Panc1 (cell line): ENCODE measurements at regions not wholly inside any gene's neighbourhood (a gene's known extent, or its start where the extent isn't known, plus 50 kb on each side); places are given as distances from the start of the nearest gene placed in this dataset.

Experiments
- CTCF ChIP-seq: fragments of 450-650 bp; IDR thresholded peaks from 2 replicates; pipeline ENCODE4 v1.5.1; 2017; ENCODE audit warnings: mild to moderate bottlenecking
- POLR2AphosphoS5 ChIP-seq: IDR thresholded peaks from 2 replicates; pipeline ENCODE4 v1.6.1; 2012; ENCODE audit warnings: mild to moderate bottlenecking, low read depth, low read length, moderate library complexity
- REST ChIP-seq, 2 experiments: IDR thresholded peaks; 2 replicates each; pipeline ENCODE4 v1.6.1; 2011 to 2012; ENCODE audit warnings: low read depth in 2 of 2, control low read depth in 1 of 2, low read length in 1 of 2, mild to moderate bottlenecking in 1 of 2, moderate library complexity in 1 of 2; ENCODE audit not compliant: insufficient read depth in 1 of 2
- SIN3A ChIP-seq: IDR thresholded peaks from 2 replicates; pipeline ENCODE4 v1.6.1; 2012; ENCODE audit warnings: low read depth, mild to moderate bottlenecking, low read length, moderate library complexity, borderline replicate concordance; ENCODE audit not compliant: insufficient read depth
- TCF7L2 ChIP-seq: IDR thresholded peaks from 2 replicates; pipeline ENCODE4 v1.6.1; 2011; ENCODE audit warnings: mild to moderate bottlenecking, low read depth, low read length, inconsistent platforms

GRCh38 chr2:16412321-16413030 is 253.2 kb downstream of the CYRIA start:
- TF ChIP-seq SIN3A (no peak), POLR2AphosphoS5 (no peak), CTCF (no peak), REST (IDR thresholded peaks at IDR 0.05; ENCODE audit: insufficient read depth in 1 of 2, low read depth in 2 of 2, low read length in 1 of 2) (no peak), TCF7L2 (no peak)
